Endothelial cell of umbilical vein (primary cell): ENCODE measurements at regions not wholly inside any gene's neighbourhood (a gene's known extent, or its start where the extent isn't known, plus 50 kb on each side); places are given as distances from the start of the nearest gene placed in this dataset.

Experiments used
- BruUV-seq: library from RNA; stranded (reverse); fragments of 400-500 nt; replicated peaks from 2 replicates; lab custom pipeline; 2021; lab: Mats Ljungman, UMichigan
- CTCF ChIA-PET: fragments of 300-600, 350-600 bp; sonication (Branson Sonifier 250); formaldehyde crosslinking; loops from one replicate; lab custom pipeline; 2021; ENCODE audit warnings: antibody characterized with exemption, inconsistent platforms; lab: Charles Lee
- POLR2A ChIA-PET: fragments of 300-600, 350-600 bp; sonication (Branson Sonifier 250); formaldehyde crosslinking; loops from one replicate; lab custom pipeline; 2021; ENCODE audit warnings: antibody characterized with exemption, inconsistent platforms; lab: Charles Lee
- DNase-seq: peaks from one replicate; pipeline ENCODE4 v3.0.0-alpha.2; 2011; ENCODE audit warnings: low read depth, low spot score
- FAIRE-seq: peaks from 2 replicates; lab custom pipeline; 2011; peaks lifted over from hg19 to GRCh38; lab: Jason Lieb, UNC
- H2AFZ ChIP-seq: 2 replicates; pipeline ENCODE4 v1.6.0; 2012; ENCODE audit warnings: low read depth, low read length, control low read depth, inconsistent platforms
- H3K27ac ChIP-seq: 2 replicates; pipeline ENCODE4 v1.5.1; 2011; ENCODE audit warnings: low read depth, mild to moderate bottlenecking, control low read depth, low read length, moderate library complexity; ENCODE audit not compliant: insufficient read depth
- H3K27me3 ChIP-seq, 2 experiments: 2 replicates each; pipeline versions ENCODE4 v1.6.0 to v1.6.1; 2011; ENCODE audit warnings: low read length in 2 of 2, mixed read lengths in 1 of 2; ENCODE audit not compliant: control insufficient read depth in 2 of 2, insufficient read depth in 2 of 2
- H3K36me3 ChIP-seq, 2 experiments: 2 replicates in 1 of 2; 3 replicates in 1 of 2; pipeline ENCODE4 v1.5.1; 2011; ENCODE audit warnings: low read length in 2 of 2, mild to moderate bottlenecking in 1 of 2, moderate library complexity in 1 of 2; ENCODE audit not compliant: control insufficient read depth in 2 of 2, insufficient read depth in 2 of 2; ENCODE audit errors: extremely low read depth in 1 of 2
- H3K4me1 ChIP-seq: 3 replicates; pipeline ENCODE4 v1.5.1; 2011; ENCODE audit warnings: mild to moderate bottlenecking, low read length; ENCODE audit not compliant: control insufficient read depth, insufficient read depth; ENCODE audit errors: extremely low read depth
- H3K4me2 ChIP-seq: 2 replicates; pipeline ENCODE4 v1.6.1; 2011; ENCODE audit warnings: low read length, control low read depth, mixed read lengths; ENCODE audit not compliant: insufficient read depth
- H3K4me3 ChIP-seq, 3 experiments: fragments of 200-600 bp in 1 of 3; sonication (generic), shearing (Covaris generic) in 1 of 3; replicated peaks in 1 of 3; 2 replicates each; pipeline ENCODE4 v1.5.1; 2011 to 2016; ENCODE audit warnings: control low read depth in 3 of 3, low read length in 3 of 3, mild to moderate bottlenecking in 2 of 3, inconsistent platforms in 1 of 3, low read depth in 1 of 3, moderate library complexity in 1 of 3; ENCODE audit not compliant: insufficient read depth in 1 of 3
- H3K79me2 ChIP-seq: 2 replicates; pipeline ENCODE4 v1.6.0; 2012; ENCODE audit warnings: low read length, inconsistent platforms; ENCODE audit not compliant: control insufficient read depth, insufficient read depth
- H3K9ac ChIP-seq: replicated peaks from 2 replicates; pipeline ENCODE3; 2011; ENCODE audit warnings: low read length, control low read depth; ENCODE audit not compliant: insufficient read depth; ENCODE audit errors: extremely low read depth
- H3K9me1 ChIP-seq: replicated peaks from 3 replicates; pipeline ENCODE4 v1.6.0; 2011; ENCODE audit warnings: mild to moderate bottlenecking, low read length; ENCODE audit not compliant: control insufficient read depth, insufficient read depth; ENCODE audit errors: extremely low read depth
- H3K9me3 ChIP-seq: replicated peaks from 2 replicates; pipeline ENCODE4 v1.5.1; 2012; ENCODE audit warnings: low read length, inconsistent platforms; ENCODE audit not compliant: control insufficient read depth, insufficient read depth
- H4K20me1 ChIP-seq: replicated peaks from 2 replicates; pipeline ENCODE3; 2011; ENCODE audit warnings: mild to moderate bottlenecking, low read length; ENCODE audit not compliant: control insufficient read depth, insufficient read depth; ENCODE audit errors: extremely low read depth
- EZH2 ChIP-seq: IDR thresholded peaks from 2 replicates; pipeline ENCODE4 v1.6.1; 2012; ENCODE audit warnings: borderline replicate concordance, low read depth, mild to moderate bottlenecking, moderate library complexity, low read length, inconsistent platforms; ENCODE audit not compliant: severe bottlenecking
- FOS ChIP-seq: IDR thresholded peaks from 2 replicates; pipeline ENCODE4 v1.6.1; 2011; ENCODE audit warnings: mild to moderate bottlenecking, low read length, moderate library complexity, borderline replicate concordance; ENCODE audit not compliant: insufficient read depth
- GATA2 ChIP-seq: IDR thresholded peaks from 2 replicates; pipeline ENCODE4 v1.7.0; 2011; ENCODE audit warnings: low read depth, mild to moderate bottlenecking, moderate library complexity, mixed read lengths, low read length; ENCODE audit not compliant: insufficient read length, insufficient read depth
- JUN ChIP-seq: IDR thresholded peaks from 2 replicates; pipeline ENCODE4 v1.6.1; 2011; ENCODE audit warnings: borderline replicate concordance, low read depth; ENCODE audit not compliant: insufficient read length, insufficient read depth
- MYC ChIP-seq: IDR thresholded peaks from one replicate; pipeline ENCODE4 v1.6.1; 2011; ENCODE audit warnings: mild to moderate bottlenecking, low read depth, low read length
- POLR2A ChIP-seq: IDR thresholded peaks from 2 replicates; pipeline ENCODE4 v1.6.1; 2012; ENCODE audit warnings: low read depth, mild to moderate bottlenecking, control low read depth, low read length
- POLR2AphosphoS5 ChIP-seq: IDR thresholded peaks from 2 replicates; pipeline ENCODE4 v1.6.1; 2012; ENCODE audit warnings: low read depth, mild to moderate bottlenecking, control low read depth, low read length, moderate library complexity; ENCODE audit not compliant: insufficient read depth
- dilution Hi-C: fragments of 300-500 bp; cut with MboI; formaldehyde crosslinking; loops from one replicate; pipeline ENCODE4 v1.15.0; 2019; ENCODE audit warnings: low sequenced_read_pairs; ENCODE audit not compliant: extremely low pct_ligation_motif_present
- intact Hi-C: fragments of 100-400 bp; cut with micrococcal nuclease; formaldehyde crosslinking; loops from one replicate; pipeline ENCODE4 v1.10.0; 2022
- TF ChIP-seq, protein P1 (sequence below), 2 donors: IDR thresholded peaks; 1 replicate in 1 of 2; 2 replicates in 1 of 2; pipeline ENCODE4 v1.5.1; 2011; ENCODE audit warnings: low read length in 2 of 2, mild to moderate bottlenecking in 2 of 2, moderate library complexity in 2 of 2, control low read depth in 1 of 2, inconsistent platforms in 1 of 2, low read depth in 1 of 2; ENCODE audit not compliant: insufficient read depth in 1 of 2; ENCODE audit errors: extremely low read depth in 1 of 2
- TF ChIP-seq, protein P2 (sequence below): IDR thresholded peaks from 2 replicates; pipeline ENCODE4 v1.6.1; 2011; ENCODE audit not compliant: insufficient read depth, insufficient read length

DNA sequence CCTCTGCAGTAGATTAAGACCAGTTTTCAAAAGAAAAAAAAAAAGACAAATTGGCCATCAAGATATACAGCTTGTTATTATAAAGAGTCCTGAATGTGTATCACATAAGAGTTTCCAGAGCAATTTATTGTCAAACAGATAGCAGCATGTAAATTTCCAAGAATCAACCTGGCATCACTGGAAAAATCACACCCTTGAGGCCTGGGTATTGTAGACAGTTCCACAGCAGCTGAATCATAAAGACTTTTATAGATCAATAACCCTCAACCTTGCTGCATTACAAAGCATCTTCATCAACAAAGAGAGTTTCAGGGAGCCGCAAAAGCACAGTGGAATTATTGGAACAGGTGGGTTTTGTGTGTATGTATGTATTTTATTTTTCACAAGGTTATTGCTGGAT lies 94.6 kb upstream of the LRIG3 start:
- no peaks in the 10 kb centered on the region for H3K9me1 ChIP-seq
- no peaks in the 10 kb centered on the region for H3K4me1 ChIP-seq
- intact Hi-C loops: no loop called here
- no peak overlapping the region for H3K4me3 ChIP-seq
- DNase-seq (no peak), FAIRE-seq (no peak)
- no peaks in the 10 kb centered on the region for H4K20me1 ChIP-seq
- no TSS peak for BruUV-seq
- H3K27ac ChIP-seq: no peak overlapping the region
- no peak for TF ChIP-seq JUN
- TF ChIP-seq FOS: no peak
- TF ChIP-seq, protein P1, sequence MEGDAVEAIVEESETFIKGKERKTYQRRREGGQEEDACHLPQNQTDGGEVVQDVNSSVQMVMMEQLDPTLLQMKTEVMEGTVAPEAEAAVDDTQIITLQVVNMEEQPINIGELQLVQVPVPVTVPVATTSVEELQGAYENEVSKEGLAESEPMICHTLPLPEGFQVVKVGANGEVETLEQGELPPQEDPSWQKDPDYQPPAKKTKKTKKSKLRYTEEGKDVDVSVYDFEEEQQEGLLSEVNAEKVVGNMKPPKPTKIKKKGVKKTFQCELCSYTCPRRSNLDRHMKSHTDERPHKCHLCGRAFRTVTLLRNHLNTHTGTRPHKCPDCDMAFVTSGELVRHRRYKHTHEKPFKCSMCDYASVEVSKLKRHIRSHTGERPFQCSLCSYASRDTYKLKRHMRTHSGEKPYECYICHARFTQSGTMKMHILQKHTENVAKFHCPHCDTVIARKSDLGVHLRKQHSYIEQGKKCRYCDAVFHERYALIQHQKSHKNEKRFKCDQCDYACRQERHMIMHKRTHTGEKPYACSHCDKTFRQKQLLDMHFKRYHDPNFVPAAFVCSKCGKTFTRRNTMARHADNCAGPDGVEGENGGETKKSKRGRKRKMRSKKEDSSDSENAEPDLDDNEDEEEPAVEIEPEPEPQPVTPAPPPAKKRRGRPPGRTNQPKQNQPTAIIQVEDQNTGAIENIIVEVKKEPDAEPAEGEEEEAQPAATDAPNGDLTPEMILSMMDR (IDR thresholded peaks at IDR 0.05; ENCODE audit: extremely low read depth in 1 of 2, insufficient read depth in 1 of 2, low read depth in 1 of 2, low read length in 2 of 2): no peak
- no peak for TF ChIP-seq MYC
- no peak for TF ChIP-seq EZH2
- no peak for TF ChIP-seq GATA2
- TF ChIP-seq POLR2AphosphoS5: no peak
- no peak for TF ChIP-seq POLR2A
- TF ChIP-seq, protein P2, sequence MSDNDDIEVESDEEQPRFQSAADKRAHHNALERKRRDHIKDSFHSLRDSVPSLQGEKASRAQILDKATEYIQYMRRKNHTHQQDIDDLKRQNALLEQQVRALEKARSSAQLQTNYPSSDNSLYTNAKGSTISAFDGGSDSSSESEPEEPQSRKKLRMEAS: no peak
- ChIA-PET CTCF (interaction anchor here (0.6 to 2.4 kb wide), 4 partner anchors 8 to 72 kb away, joined by 3 to 8 read pairs (median 3); no protein-coding TSS in a partner anchor), POLR2A (no interaction called here)
- H3K9ac ChIP-seq: no peak overlapping the region
- no peak overlapping the region for H2AFZ ChIP-seq
- no peaks in the 10 kb centered on the region for H3K36me3 ChIP-seq
- no peaks in the 10 kb centered on the region for H3K9me3 ChIP-seq
- no peaks in the 10 kb centered on the region for H3K79me2 ChIP-seq
- no peak overlapping the region for H3K4me2 ChIP-seq
- dilution Hi-C loops: no loop called here
- H3K27me3 ChIP-seq: no peaks in the 10 kb centered on the region
